NCI-H748 (cell line): ENCODE measurements at regions not wholly inside any gene's neighbourhood (a gene's known extent, or its start where the extent isn't known, plus 50 kb on each side); places are given as distances from the start of the nearest gene placed in this dataset.

Experiments
- DNase-seq: peaks from one replicate; lab custom pipeline; 2025; ENCODE audit not compliant: unreplicated experiment; lab: John Stamatoyannopoulos, UW

GRCh38 chr13:72383646-72384045 is 343.8 kb downstream of the MZT1 start:
- no peak for DNase-seq

GRCh38 chr13:72379581-72379980 is 347.8 kb downstream of the MZT1 start:
- no peak for DNase-seq

GRCh38 chr13:72368031-72368430 is 359.4 kb downstream of the MZT1 start:
- no peak for DNase-seq

- DNase-seq = no peak
Observed at GRCh38 chr13:72346716-72347115, 380.7 kb downstream of the MZT1 start.

- DNase-seq = no peak
Observed at GRCh38 chr13:72342364-72342763, 385.1 kb downstream of the MZT1 start.

GRCh38 chr13:72341904-72342303 is 385.5 kb downstream of the MZT1 start:
- DNase-seq = no peak

- DNase-seq = peak; percentile 73
Observed at GRCh38 chr13:72317346-72318109, 409.9 kb downstream of the MZT1 start.

GRCh38 chr13:72316716-72317115 is 410.7 kb downstream of the MZT1 start:
- DNase-seq = peak; percentile 99

- no peak for DNase-seq
Observed at GRCh38 chr13:72315312-72315711, 412.1 kb downstream of the MZT1 start.

- DNase-seq = no peak
Observed at GRCh38 chr13:72314210-72314609, 413.2 kb downstream of the MZT1 start.

- no peak for DNase-seq
Observed at GRCh38 chr13:72313546-72313945, 413.9 kb downstream of the MZT1 start.

GRCh38 chr13:72303941-72304746 is 423.3 kb downstream of the MZT1 start:
- no peak for DNase-seq

- DNase-seq = no peak
Observed at GRCh38 chr13:72296246-72296645, 429.2 kb upstream of the DACH1 start.

GRCh38 chr13:72295153-72295552 is 428.1 kb upstream of the DACH1 start:
- no peak for DNase-seq

GRCh38 chr13:72293206-72293605 is 426.2 kb upstream of the DACH1 start:
- DNase-seq = no peak

- DNase-seq = no peak
Observed at GRCh38 chr13:72290962-72291681, 424.1 kb upstream of the DACH1 start.

GRCh38 chr13:72286421-72286820 is 419.4 kb upstream of the DACH1 start:
- no peak for DNase-seq

- no peak for DNase-seq
Observed at GRCh38 chr13:72284791-72285190, 417.8 kb upstream of the DACH1 start.

- no peak for DNase-seq
Observed at GRCh38 chr13:72261732-72262131, 394.7 kb upstream of the DACH1 start.

- no peak for DNase-seq
Observed at GRCh38 chr13:72259528-72259927, 392.5 kb upstream of the DACH1 start.

- DNase-seq = no peak
Observed at GRCh38 chr13:72258340-72258981, 391.5 kb upstream of the DACH1 start.
